HEK293T (cell line): ENCODE measurements at regions not wholly inside any gene's neighbourhood (a gene's known extent, or its start where the extent isn't known, plus 50 kb on each side); places are given as distances from the start of the nearest gene placed in this dataset.

Source experiments
- BHLHE40 ChIP-seq: fragments of 450-650 bp; IDR thresholded peaks from 2 replicates; pipeline ENCODE4 v1.6.1; 2016; ENCODE audit warnings: mild to moderate bottlenecking, moderate library complexity, borderline replicate concordance
- L3MBTL2 ChIP-seq: fragments of 450-650 bp; conservative IDR thresholded peaks from 2 replicates; pipeline ENCODE4 v1.6.1; 2016; ENCODE audit warnings: mild to moderate bottlenecking
- NFRKB ChIP-seq: fragments of 450-650 bp; IDR thresholded peaks from 2 replicates; pipeline ENCODE4 v1.6.1; 2016; ENCODE audit warnings: mild to moderate bottlenecking, moderate library complexity
- SP1 ChIP-seq: fragments of 450-650 bp; IDR thresholded peaks from 2 replicates; pipeline ENCODE4 v1.6.1; 2017
- TARDBP ChIP-seq: fragments of 450-650 bp; IDR thresholded peaks from 2 replicates; pipeline ENCODE4 v1.6.1; 2016
- ZNF384 ChIP-seq: fragments of 450-650 bp; IDR thresholded peaks from 2 replicates; pipeline ENCODE4 v1.6.1; 2016
- TF ChIP-seq, protein P1 (sequence below): fragments of 450-650 bp; IDR thresholded peaks from 2 replicates; pipeline ENCODE4 v1.6.1; 2016

DNA sequence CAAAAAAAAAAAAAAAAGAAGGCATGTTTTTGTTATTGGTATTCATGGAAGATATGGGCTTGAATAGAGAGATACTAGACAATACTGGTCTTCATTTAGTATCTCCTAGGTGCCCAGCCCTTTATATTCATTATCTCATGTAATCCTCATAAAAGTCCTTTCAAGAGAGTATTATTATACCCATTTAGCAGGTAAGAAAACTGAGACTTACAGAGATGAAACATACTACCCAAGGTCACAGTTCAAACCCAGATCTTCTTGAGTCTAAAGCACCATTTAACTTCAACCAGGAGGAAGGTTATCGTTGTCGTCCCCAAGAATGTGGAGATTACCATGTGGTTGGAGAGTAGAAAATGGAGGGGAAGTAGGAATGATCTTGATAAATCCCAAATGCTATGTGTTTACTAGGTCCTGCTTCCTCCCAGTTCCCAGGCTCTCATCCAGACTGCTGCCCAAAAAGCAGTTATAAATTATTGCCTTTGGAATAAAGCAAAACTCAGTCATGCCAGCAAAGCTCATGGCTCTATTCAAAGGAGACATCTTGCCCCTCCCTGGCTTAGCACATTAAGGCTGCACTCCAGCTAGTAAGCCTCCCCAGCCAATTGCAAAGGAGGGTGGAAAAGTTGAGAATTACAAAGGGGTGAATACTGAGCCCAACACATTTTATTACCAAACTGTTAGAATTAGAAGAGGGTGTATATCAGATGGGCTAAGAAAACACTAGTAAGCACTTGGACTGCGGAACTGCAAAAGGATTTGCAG is 163.9 kb downstream of the PIK3R1 start:
- TF ChIP-seq TARDBP (no peak), ZNF384 (no peak), SP1 (no peak), BHLHE40 (no peak), NFRKB (no peak), L3MBTL2 (no peak)
- TF ChIP-seq, protein P1, sequence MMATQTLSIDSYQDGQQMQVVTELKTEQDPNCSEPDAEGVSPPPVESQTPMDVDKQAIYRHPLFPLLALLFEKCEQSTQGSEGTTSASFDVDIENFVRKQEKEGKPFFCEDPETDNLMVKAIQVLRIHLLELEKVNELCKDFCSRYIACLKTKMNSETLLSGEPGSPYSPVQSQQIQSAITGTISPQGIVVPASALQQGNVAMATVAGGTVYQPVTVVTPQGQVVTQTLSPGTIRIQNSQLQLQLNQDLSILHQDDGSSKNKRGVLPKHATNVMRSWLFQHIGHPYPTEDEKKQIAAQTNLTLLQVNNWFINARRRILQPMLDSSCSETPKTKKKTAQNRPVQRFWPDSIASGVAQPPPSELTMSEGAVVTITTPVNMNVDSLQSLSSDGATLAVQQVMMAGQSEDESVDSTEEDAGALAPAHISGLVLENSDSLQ: no peak
